ENCODE measurements at regions not wholly inside any gene's neighbourhood (a gene's known extent, or its start where the extent isn't known, plus 50 kb on each side); places are given as distances from the start of the nearest gene placed in this dataset.

GRCh38 chr3:109532257-109533216, 195.2 kb upstream of the DPPA4 start:
- no peak for DNase-seq
- Mint-ChIP-seq H3K27ac (peak overlapping the region in 1 of 6 donors; percentile 2), H3K4me1 (no peaks in the 10 kb centered on the region)

GRCh38 chr3:109545746-109546145, 208.4 kb upstream of the DPPA4 start:
- H3K36me3 Mint-ChIP-seq: no peaks in the 10 kb centered on the region
- no peak overlapping the region for H3K27ac Mint-ChIP-seq
- DNase-seq: no peak
- H3K4me3 Mint-ChIP-seq: no peak overlapping the region
- ATAC-seq (ENCODE audit: low read depth in 2 of 2): no peak
- H3K9me3 Mint-ChIP-seq: peaks cover 5 to 36% (median 13%) of the 10 kb centered on the region in 7 donors
- no peaks in the 10 kb centered on the region for H3K27me3 Mint-ChIP-seq
- H3K4me1 Mint-ChIP-seq: no peaks in the 10 kb centered on the region

More at GRCh38 chr3:109532257-109533216, 195.2 kb upstream of the DPPA4 start:
- ATAC-seq (ENCODE audit: low read depth in 2 of 2): no peak
- Mint-ChIP-seq H3K27me3 (no peaks in the 10 kb centered on the region), H3K9me3 (peaks cover 2 to 21% (median 4%) of the 10 kb centered on the region in 7 donors), H3K36me3 (no peaks in the 10 kb centered on the region), H3K4me3 (no peak overlapping the region)

GRCh38 chr3:109548192-109548938, 211.0 kb upstream of the DPPA4 start:
- H3K4me3 Mint-ChIP-seq: no peak overlapping the region
- no peak overlapping the region for H3K27ac Mint-ChIP-seq
- no peaks in the 10 kb centered on the region for H3K36me3 Mint-ChIP-seq
- no peak for DNase-seq
- ATAC-seq (ENCODE audit: low read depth in 2 of 2): no peak
- peaks cover 0 to 14% (median 8%) of the 10 kb centered on the region in 7 donors for H3K9me3 Mint-ChIP-seq
- H3K27me3 Mint-ChIP-seq: no peaks in the 10 kb centered on the region
- no peaks in the 10 kb centered on the region for H3K4me1 Mint-ChIP-seq

- DNase-seq (no peak), ATAC-seq (ENCODE audit: low read depth in 2 of 2) (no peak)
- H3K4me3 Mint-ChIP-seq: no peak overlapping the region
- H3K9me3 Mint-ChIP-seq: peaks cover 0 to 13% (median 5%) of the 10 kb centered on the region in 7 donors
- no peaks in the 10 kb centered on the region for H3K36me3 Mint-ChIP-seq
- no peaks in the 10 kb centered on the region for H3K27me3 Mint-ChIP-seq
- H3K4me1 Mint-ChIP-seq: no peaks in the 10 kb centered on the region
- no peak overlapping the region for H3K27ac Mint-ChIP-seq
Measured at GRCh38 chr3:109553591-109554371, 216.4 kb upstream of the DPPA4 start.

GRCh38 chr3:109559389-109559788, 222.0 kb upstream of the DPPA4 start:
- DNase-seq: no peak
- Mint-ChIP-seq H3K27ac (no peak overlapping the region), H3K9me3 (peaks cover 0 to 24% (median 14%) of the 10 kb centered on the region in 7 donors), H3K27me3 (no peaks in the 10 kb centered on the region), H3K4me1 (no peaks in the 10 kb centered on the region), H3K36me3 (no peaks in the 10 kb centered on the region), H3K4me3 (no peak overlapping the region)
- no peak for ATAC-seq (ENCODE audit: low read depth in 2 of 2)

- Mint-ChIP-seq H3K27me3 (no peaks in the 10 kb centered on the region), H3K9me3 (peaks cover 3 to 24% (median 10%) of the 10 kb centered on the region in 7 donors), H3K36me3 (no peaks in the 10 kb centered on the region), H3K4me3 (no peak overlapping the region), H3K27ac (no peak overlapping the region), H3K4me1 (no peaks in the 10 kb centered on the region)
- no peak for ATAC-seq (ENCODE audit: low read depth in 2 of 2)
- DNase-seq: no peak
Measured at GRCh38 chr3:109563149-109563548, 225.8 kb upstream of the DPPA4 start.

- H3K27ac Mint-ChIP-seq: no peak overlapping the region
- DNase-seq (no peak), ATAC-seq (ENCODE audit: low read depth in 2 of 2) (no peak)
- H3K9me3 Mint-ChIP-seq: peaks cover 0 to 8% (median 3%) of the 10 kb centered on the region in 7 donors
- H3K4me1 Mint-ChIP-seq: no peaks in the 10 kb centered on the region
- no peak overlapping the region for H3K4me3 Mint-ChIP-seq
- H3K36me3 Mint-ChIP-seq: no peaks in the 10 kb centered on the region
- H3K27me3 Mint-ChIP-seq: no peaks in the 10 kb centered on the region
Measured at GRCh38 chr3:109569135-109569846, 231.9 kb upstream of the DPPA4 start.

GRCh38 chr3:109570408-109570807, 233.1 kb upstream of the DPPA4 start:
- no peak for ATAC-seq (ENCODE audit: low read depth in 2 of 2)
- Mint-ChIP-seq H3K27ac (peak overlapping the region in 1 of 6 donors; percentile 0), H3K4me1 (no peaks in the 10 kb centered on the region), H3K9me3 (peaks cover 0 to 5% (median 3%) of the 10 kb centered on the region in 7 donors), H3K27me3 (no peaks in the 10 kb centered on the region), H3K36me3 (no peaks in the 10 kb centered on the region), H3K4me3 (no peak overlapping the region)
- no peak for DNase-seq

- Mint-ChIP-seq H3K4me3 (no peak overlapping the region), H3K9me3 (peaks cover 0 to 12% (median 2%) of the 10 kb centered on the region in 7 donors), H3K27ac (no peak overlapping the region), H3K27me3 (no peaks in the 10 kb centered on the region), H3K36me3 (no peaks in the 10 kb centered on the region), H3K4me1 (no peaks in the 10 kb centered on the region)
- DNase-seq (no peak), ATAC-seq (ENCODE audit: low read depth in 2 of 2) (no peak)
Measured at GRCh38 chr3:109572301-109572700, 235.0 kb upstream of the DPPA4 start.

- H3K9me3 Mint-ChIP-seq: peaks cover 3 to 27% (median 7%) of the 10 kb centered on the region in 7 donors
- peaks cover 0 to 3% (median 0%) of the 10 kb centered on the region in 3 donors for H3K27me3 Mint-ChIP-seq
- no peaks in the 10 kb centered on the region for H3K4me1 Mint-ChIP-seq
- no peak overlapping the region for H3K4me3 Mint-ChIP-seq
- H3K27ac Mint-ChIP-seq: no peak overlapping the region
- ATAC-seq (ENCODE audit: low read depth in 2 of 2) (no peak), DNase-seq (no peak)
- peaks cover 0 to 4% of the 10 kb centered on the region in 2 donors for H3K36me3 Mint-ChIP-seq
Measured at GRCh38 chr3:109596991-109597390, 259.6 kb upstream of the DPPA4 start.

GRCh38 chr3:109597444-109597843, 260.1 kb upstream of the DPPA4 start:
- DNase-seq (no peak), ATAC-seq (ENCODE audit: low read depth in 2 of 2) (no peak)
- Mint-ChIP-seq H3K4me3 (no peak overlapping the region), H3K27ac (no peak overlapping the region), H3K36me3 (peaks cover 0 to 4% of the 10 kb centered on the region in 2 donors), H3K9me3 (peaks cover 3 to 23% (median 7%) of the 10 kb centered on the region in 7 donors), H3K4me1 (no peaks in the 10 kb centered on the region), H3K27me3 (peaks cover 0 to 3% (median 0%) of the 10 kb centered on the region in 3 donors)

GRCh38 chr3:109607897-109608296, 270.6 kb upstream of the DPPA4 start:
- DNase-seq (no peak), ATAC-seq (ENCODE audit: low read depth in 2 of 2) (no peak)
- Mint-ChIP-seq H3K9me3 (peaks cover 0 to 8% (median 5%) of the 10 kb centered on the region in 7 donors), H3K36me3 (no peaks in the 10 kb centered on the region), H3K27me3 (no peaks in the 10 kb centered on the region), H3K27ac (no peak overlapping the region), H3K4me3 (no peak overlapping the region), H3K4me1 (no peaks in the 10 kb centered on the region)

GRCh38 chr3:109608574-109608973, 271.2 kb upstream of the DPPA4 start:
- no peaks in the 10 kb centered on the region for H3K4me1 Mint-ChIP-seq
- H3K27me3 Mint-ChIP-seq: no peaks in the 10 kb centered on the region
- H3K27ac Mint-ChIP-seq: no peak overlapping the region
- no peak for DNase-seq
- H3K4me3 Mint-ChIP-seq: no peak overlapping the region
- no peaks in the 10 kb centered on the region for H3K36me3 Mint-ChIP-seq
- ATAC-seq (ENCODE audit: low read depth in 2 of 2): no peak
- H3K9me3 Mint-ChIP-seq: peaks cover 0 to 5% (median 3%) of the 10 kb centered on the region in 7 donors

All from naive B cell (primary cell).